ENCODE measurements at regions not wholly inside any gene's neighbourhood (a gene's known extent, or its start where the extent isn't known, plus 50 kb on each side); places are given as distances from the start of the nearest gene placed in this dataset.

- H3K9me3 ChIP-seq (ENCODE audit: low read length): no peaks in the 10 kb centered on the region
- H3K4me2 ChIP-seq (ENCODE audit: low read length): no peak overlapping the region
- no peak for TF ChIP-seq CTCF (IDR thresholded peaks at IDR 0.05; ENCODE audit: low read length)
- no peak for TF ChIP-seq EZH2 (IDR thresholded peaks at IDR 0.05; ENCODE audit: borderline replicate concordance, low read length)
- H3K9me2 ChIP-seq (ENCODE audit: low read depth, low read length): no peaks in the 10 kb centered on the region
- H2AFZ ChIP-seq (ENCODE audit: low read length): no peak overlapping the region
- no peaks in the 10 kb centered on the region for H3K79me2 ChIP-seq (ENCODE audit: insufficient read depth, low read length)
- H3K9ac ChIP-seq (ENCODE audit: low read length): no peak overlapping the region
- H3K27me3 ChIP-seq (ENCODE audit: insufficient read depth, low read length): no peaks in the 10 kb centered on the region
- no peaks in the 10 kb centered on the region for H3F3A ChIP-seq (ENCODE audit: insufficient read depth, low read length)
- H3K27ac ChIP-seq (ENCODE audit: low read depth, low read length, poor library complexity, severe bottlenecking): no peak overlapping the region
- H3K4me3 ChIP-seq (ENCODE audit: low read depth, low read length, poor library complexity, severe bottlenecking): no peak overlapping the region
- no peaks in the 10 kb centered on the region for H3K4me1 ChIP-seq (ENCODE audit: insufficient read depth, low read length, severe bottlenecking)
- H3K36me3 ChIP-seq (ENCODE audit: insufficient read depth, low read length): no peaks in the 10 kb centered on the region
- H4K20me1 ChIP-seq (ENCODE audit: insufficient read depth, low read length): no peaks in the 10 kb centered on the region
Measured at GRCh38 chrX:4175221-4175620, 461.8 kb upstream of the PRKX start.

GRCh38 chrX:4173743-4174142 lies 460.3 kb upstream of the PRKX start:
- Histone ChIP-seq H3K27me3 (ENCODE audit: insufficient read depth, low read length) (no peaks in the 10 kb centered on the region), H3K4me1 (ENCODE audit: insufficient read depth, low read length, severe bottlenecking) (no peaks in the 10 kb centered on the region), H4K20me1 (ENCODE audit: insufficient read depth, low read length) (no peaks in the 10 kb centered on the region), H3F3A (ENCODE audit: insufficient read depth, low read length) (no peaks in the 10 kb centered on the region), H3K4me3 (ENCODE audit: low read depth, low read length, poor library complexity, severe bottlenecking) (no peak overlapping the region), H3K9me2 (ENCODE audit: low read depth, low read length) (no peaks in the 10 kb centered on the region), H3K4me2 (ENCODE audit: low read length) (no peak overlapping the region), H3K9me3 (ENCODE audit: low read length) (no peaks in the 10 kb centered on the region), H2AFZ (ENCODE audit: low read length) (no peak overlapping the region), H3K27ac (ENCODE audit: low read depth, low read length, poor library complexity, severe bottlenecking) (no peak overlapping the region), H3K9ac (ENCODE audit: low read length) (no peak overlapping the region), H3K79me2 (ENCODE audit: insufficient read depth, low read length) (no peaks in the 10 kb centered on the region), H3K36me3 (ENCODE audit: insufficient read depth, low read length) (no peaks in the 10 kb centered on the region)
- no peak for TF ChIP-seq EZH2 (IDR thresholded peaks at IDR 0.05; ENCODE audit: borderline replicate concordance, low read length)
- no peak for TF ChIP-seq CTCF (IDR thresholded peaks at IDR 0.05; ENCODE audit: low read length)

- H3K27ac ChIP-seq (ENCODE audit: low read depth, low read length, poor library complexity, severe bottlenecking): no peak overlapping the region
- H3K9me3 ChIP-seq (ENCODE audit: low read length): no peaks in the 10 kb centered on the region
- H3K4me2 ChIP-seq (ENCODE audit: low read length): no peak overlapping the region
- H2AFZ ChIP-seq (ENCODE audit: low read length): no peak overlapping the region
- no peaks in the 10 kb centered on the region for H3K36me3 ChIP-seq (ENCODE audit: insufficient read depth, low read length)
- H3K4me3 ChIP-seq (ENCODE audit: low read depth, low read length, poor library complexity, severe bottlenecking): no peak overlapping the region
- no peaks in the 10 kb centered on the region for H4K20me1 ChIP-seq (ENCODE audit: insufficient read depth, low read length)
- no peaks in the 10 kb centered on the region for H3K4me1 ChIP-seq (ENCODE audit: insufficient read depth, low read length, severe bottlenecking)
- H3K79me2 ChIP-seq (ENCODE audit: insufficient read depth, low read length): no peaks in the 10 kb centered on the region
- no peaks in the 10 kb centered on the region for H3F3A ChIP-seq (ENCODE audit: insufficient read depth, low read length)
- no peak for TF ChIP-seq EZH2 (IDR thresholded peaks at IDR 0.05; ENCODE audit: borderline replicate concordance, low read length)
- no peak for TF ChIP-seq CTCF (IDR thresholded peaks at IDR 0.05; ENCODE audit: low read length)
- no peaks in the 10 kb centered on the region for H3K9me2 ChIP-seq (ENCODE audit: low read depth, low read length)
- no peaks in the 10 kb centered on the region for H3K27me3 ChIP-seq (ENCODE audit: insufficient read depth, low read length)
- no peak overlapping the region for H3K9ac ChIP-seq (ENCODE audit: low read length)
Measured at GRCh38 chrX:4151798-4152197, 438.3 kb upstream of the PRKX start.

All from OCI-LY1 (cell line).